Hepatocyte (in vitro differentiated cells): ENCODE measurements at regions not wholly inside any gene's neighbourhood (a gene's known extent, or its start where the extent isn't known, plus 50 kb on each side); places are given as distances from the start of the nearest gene placed in this dataset.

ENCODE experiments used
- DNase-seq: peaks from one replicate; pipeline ENCODE4 v3.0.0-alpha.2; 2016; ENCODE audit warnings: low spot score
- H2AFZ ChIP-seq: fragments of 200-600 bp; sonication (generic); 2 replicates; pipeline ENCODE4 v1.6.0; 2016; ENCODE audit warnings: antibody characterized with exemption, mild to moderate bottlenecking
- H3K27ac ChIP-seq: fragments of 200-600 bp; sonication (generic); 2 replicates; pipeline ENCODE4 v1.5.1; 2016; ENCODE audit warnings: mild to moderate bottlenecking
- H3K27me3 ChIP-seq: fragments of 200-600 bp; sonication (generic); 2 replicates; pipeline ENCODE4 v1.6.1; 2016
- H3K36me3 ChIP-seq: fragments of 200-600 bp; sonication (generic); replicated peaks from 2 replicates; pipeline ENCODE4 v1.5.1; 2016; ENCODE audit warnings: low read depth; ENCODE audit not compliant: insufficient read depth
- H3K4me1 ChIP-seq: fragments of 200-600 bp; sonication (generic); 2 replicates; pipeline ENCODE4 v1.5.1; 2016; ENCODE audit warnings: mild to moderate bottlenecking, moderate library complexity; ENCODE audit not compliant: insufficient read depth
- H3K4me2 ChIP-seq: fragments of 200-600 bp; sonication (generic); 2 replicates; pipeline ENCODE4 v1.6.0; 2016
- H3K4me3 ChIP-seq: fragments of 200-600 bp; sonication (generic); 2 replicates; pipeline ENCODE4 v1.5.1; 2016; ENCODE audit warnings: mild to moderate bottlenecking
- H3K79me2 ChIP-seq: fragments of 200-600 bp; sonication (generic); 2 replicates; pipeline ENCODE4 v1.6.0; 2017; ENCODE audit warnings: mild to moderate bottlenecking
- H3K9me2 ChIP-seq: fragments of 200-600 bp; sonication (generic); replicated peaks from 2 replicates; pipeline ENCODE4 v1.6.0; 2017; ENCODE audit warnings: mild to moderate bottlenecking; ENCODE audit not compliant: insufficient read depth
- H3K9me3 ChIP-seq: fragments of 200-600 bp; sonication (generic); 2 replicates; pipeline ENCODE4 v1.5.1; 2016; ENCODE audit warnings: low read depth, mild to moderate bottlenecking
- H4K20me1 ChIP-seq: fragments of 200-600 bp; sonication (generic); 2 replicates; pipeline ENCODE4 v1.6.0; 2016; ENCODE audit warnings: mild to moderate bottlenecking; ENCODE audit not compliant: insufficient read depth, poor library complexity, severe bottlenecking
- EZH2 ChIP-seq: fragments of 200-600 bp; sonication (generic); IDR thresholded peaks from 2 replicates; pipeline ENCODE4 v1.6.1; 2016; ENCODE audit warnings: antibody characterized with exemption, mild to moderate bottlenecking, borderline replicate concordance
- EZH2phosphoT487 ChIP-seq: fragments of 200-600 bp; sonication (generic); IDR thresholded peaks from one replicate; pipeline ENCODE4 v1.6.1; 2018; ENCODE audit warnings: antibody characterized with exemption, mild to moderate bottlenecking, low read depth, moderate library complexity; ENCODE audit not compliant: unreplicated experiment, severe bottlenecking
- WGBS: methylation state at CpG from one replicate; pipeline ENCODE4 v1.1.6; 2016; ENCODE audit warnings: low lambda C conversion rate; ENCODE audit errors: missing lambda C conversion rate; 5-methylcytosine and 5-hydroxymethylcytosine counted together
- TF ChIP-seq, protein P1 (sequence below): fragments of 200-600 bp; sonication (generic); IDR thresholded peaks from 2 replicates; pipeline ENCODE4 v1.5.1; 2016; ENCODE audit warnings: antibody characterized with exemption, mild to moderate bottlenecking; ENCODE audit not compliant: poor library complexity

- Histone ChIP-seq H3K79me2 (no peaks in the 10 kb centered on the region), H3K4me1 (peaks cover 5% of the 10 kb centered on the region), H3K27ac (no peak overlapping the region), H3K36me3 (no peaks in the 10 kb centered on the region), H3K4me2 (no peak overlapping the region), H3K9me3 (no peaks in the 10 kb centered on the region), H4K20me1 (no peaks in the 10 kb centered on the region), H2AFZ (no peak overlapping the region), H3K27me3 (no peaks in the 10 kb centered on the region), H3K9me2 (no peaks in the 10 kb centered on the region), H3K4me3 (no peak overlapping the region)
- 82% methylated on average over 1 of the region's 1 CpG for WGBS
- no peak for TF ChIP-seq EZH2
- TF ChIP-seq, protein P1, sequence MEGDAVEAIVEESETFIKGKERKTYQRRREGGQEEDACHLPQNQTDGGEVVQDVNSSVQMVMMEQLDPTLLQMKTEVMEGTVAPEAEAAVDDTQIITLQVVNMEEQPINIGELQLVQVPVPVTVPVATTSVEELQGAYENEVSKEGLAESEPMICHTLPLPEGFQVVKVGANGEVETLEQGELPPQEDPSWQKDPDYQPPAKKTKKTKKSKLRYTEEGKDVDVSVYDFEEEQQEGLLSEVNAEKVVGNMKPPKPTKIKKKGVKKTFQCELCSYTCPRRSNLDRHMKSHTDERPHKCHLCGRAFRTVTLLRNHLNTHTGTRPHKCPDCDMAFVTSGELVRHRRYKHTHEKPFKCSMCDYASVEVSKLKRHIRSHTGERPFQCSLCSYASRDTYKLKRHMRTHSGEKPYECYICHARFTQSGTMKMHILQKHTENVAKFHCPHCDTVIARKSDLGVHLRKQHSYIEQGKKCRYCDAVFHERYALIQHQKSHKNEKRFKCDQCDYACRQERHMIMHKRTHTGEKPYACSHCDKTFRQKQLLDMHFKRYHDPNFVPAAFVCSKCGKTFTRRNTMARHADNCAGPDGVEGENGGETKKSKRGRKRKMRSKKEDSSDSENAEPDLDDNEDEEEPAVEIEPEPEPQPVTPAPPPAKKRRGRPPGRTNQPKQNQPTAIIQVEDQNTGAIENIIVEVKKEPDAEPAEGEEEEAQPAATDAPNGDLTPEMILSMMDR, result no peak
- TF ChIP-seq EZH2phosphoT487, result no peak
- no peak for DNase-seq
Observed at GRCh38 chr5:92629574-92629973, 951.4 kb downstream of the NR2F1-AS1 start.

GRCh38 chr5:92629000-92629399 lies 952.0 kb downstream of the NR2F1-AS1 start:
- 90% methylated on average over 3 of the region's 3 CpGs for WGBS
- Histone ChIP-seq H3K9me3 (no peaks in the 10 kb centered on the region), H3K27ac (no peak overlapping the region)

DNA sequence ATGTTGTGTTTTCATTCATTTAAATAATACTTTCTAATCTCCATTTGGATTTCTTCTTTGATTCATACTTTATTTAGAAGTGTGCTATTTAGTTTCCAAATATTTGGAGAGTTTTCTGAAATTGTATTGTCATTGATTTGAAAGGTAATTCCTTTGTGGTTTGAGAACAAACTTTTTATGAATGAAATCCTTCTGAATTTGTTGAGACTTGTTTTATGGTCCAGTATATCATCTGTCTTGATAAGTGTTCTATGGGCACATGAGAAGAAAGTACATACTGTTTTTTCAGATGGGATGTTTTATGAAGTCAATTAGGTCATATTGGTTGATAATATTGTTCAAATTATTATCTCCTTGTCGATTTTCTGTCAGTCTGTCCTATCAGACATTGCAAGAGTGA lies 953.8 kb downstream of the NR2F1-AS1 start:
- H4K20me1 ChIP-seq, result no peaks in the 10 kb centered on the region
- no peak overlapping the region for H3K4me2 ChIP-seq
- TF ChIP-seq, protein P1, result no peak
- TF ChIP-seq EZH2, result no peak
- no peak for TF ChIP-seq EZH2phosphoT487
- no peaks in the 10 kb centered on the region for H3K27me3 ChIP-seq
- H3K27ac ChIP-seq, result no peak overlapping the region
- H3K9me2 ChIP-seq, result no peaks in the 10 kb centered on the region
- 70% methylated on average over 1 of the region's 1 CpG for WGBS
- no peak overlapping the region for H3K4me3 ChIP-seq
- no peaks in the 10 kb centered on the region for H3K4me1 ChIP-seq
- no peak overlapping the region for H2AFZ ChIP-seq
- DNase-seq, result no peak
- no peaks in the 10 kb centered on the region for H3K79me2 ChIP-seq
- no peaks in the 10 kb centered on the region for H3K36me3 ChIP-seq
- H3K9me3 ChIP-seq, result no peaks in the 10 kb centered on the region

More at GRCh38 chr5:92629000-92629399, 952.0 kb downstream of the NR2F1-AS1 start:
- Histone ChIP-seq H3K27me3 (no peaks in the 10 kb centered on the region), H3K4me2 (no peak overlapping the region), H2AFZ (no peak overlapping the region), H3K4me1 (peaks cover 4% of the 10 kb centered on the region), H3K9me2 (no peaks in the 10 kb centered on the region), H3K79me2 (no peaks in the 10 kb centered on the region), H3K36me3 (no peaks in the 10 kb centered on the region), H4K20me1 (no peaks in the 10 kb centered on the region), H3K4me3 (no peak overlapping the region)
- no peak for TF ChIP-seq EZH2
- TF ChIP-seq EZH2phosphoT487, result no peak
- TF ChIP-seq, protein P1, result no peak
- no peak for DNase-seq

- WGBS, result 25% methylated on average over 1 of the region's 1 CpG
- H3K4me1 ChIP-seq, result no peaks in the 10 kb centered on the region
- H3K27ac ChIP-seq, result no peak overlapping the region
- H3K9me3 ChIP-seq, result no peaks in the 10 kb centered on the region
- H3K79me2 ChIP-seq, result no peaks in the 10 kb centered on the region
- TF ChIP-seq EZH2 (no peak), EZH2phosphoT487 (no peak)
- TF ChIP-seq, protein P1, result no peak
- H3K4me2 ChIP-seq, result no peak overlapping the region
- no peaks in the 10 kb centered on the region for H3K27me3 ChIP-seq
- no peaks in the 10 kb centered on the region for H3K9me2 ChIP-seq
- H3K4me3 ChIP-seq, result no peak overlapping the region
- H3K36me3 ChIP-seq, result no peaks in the 10 kb centered on the region
- H2AFZ ChIP-seq, result no peak overlapping the region
- no peaks in the 10 kb centered on the region for H4K20me1 ChIP-seq
- DNase-seq, result no peak
Observed at GRCh38 chr5:92616085-92616484, 964.9 kb downstream of the NR2F1-AS1 start.
